NK-92 treated with Interleukin-12 subunit alpha and Interleukin-12 subunit beta, amount 100 ng/mL, for 24 hours (cell line): ENCODE measurements at regions not wholly inside any gene's neighbourhood (a gene's known extent, or its start where the extent isn't known, plus 50 kb on each side); places are given as distances from the start of the nearest gene placed in this dataset.
"Not testable (repeated sequence)": the region's sequence is repeated elsewhere in the genome, so short reads cannot be mapped to it uniquely, and the experiment has no call there.

Experiments used
- DNase-seq: peaks from one replicate; lab custom pipeline; 2025; lab: John Stamatoyannopoulos, UW

- DNase-seq: not testable (repeated sequence)
Measured at GRCh38 chr12:102666176-102666575, 185.8 kb upstream of the IGF1 start.

DNA sequence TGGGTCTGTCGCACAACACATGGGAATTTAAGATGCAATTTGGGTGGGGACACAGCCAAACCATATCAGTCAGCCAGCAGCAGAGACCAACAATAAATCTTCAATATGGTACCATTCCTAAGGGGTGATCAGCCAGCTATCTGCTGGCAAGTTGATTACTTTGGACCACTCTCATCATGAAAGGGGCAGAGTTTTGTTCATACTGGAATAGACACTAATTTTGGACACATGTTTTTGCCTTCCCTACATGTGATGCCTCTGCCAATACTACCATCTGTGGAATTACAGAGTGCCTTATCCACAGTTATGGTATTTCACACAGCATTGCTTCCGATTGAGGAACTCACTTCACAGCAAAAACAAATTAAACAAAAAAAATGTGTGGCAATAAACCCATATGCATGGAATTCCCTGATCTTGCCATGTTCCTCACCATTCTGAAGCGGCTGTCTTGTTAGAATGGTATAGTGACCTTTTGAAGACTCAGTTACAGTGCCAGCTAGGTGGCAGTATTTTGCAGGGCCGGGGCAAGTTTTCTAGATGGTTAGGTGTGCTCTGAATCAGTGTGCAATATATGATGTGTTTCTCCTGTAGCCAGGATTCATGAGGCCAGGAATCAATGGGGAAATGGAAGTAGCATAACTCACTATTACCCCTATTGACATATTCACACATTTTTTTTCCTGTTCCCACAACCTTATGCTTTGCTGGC lies 179.0 kb upstream of the IGF1 start:
- no peak for DNase-seq

DNA sequence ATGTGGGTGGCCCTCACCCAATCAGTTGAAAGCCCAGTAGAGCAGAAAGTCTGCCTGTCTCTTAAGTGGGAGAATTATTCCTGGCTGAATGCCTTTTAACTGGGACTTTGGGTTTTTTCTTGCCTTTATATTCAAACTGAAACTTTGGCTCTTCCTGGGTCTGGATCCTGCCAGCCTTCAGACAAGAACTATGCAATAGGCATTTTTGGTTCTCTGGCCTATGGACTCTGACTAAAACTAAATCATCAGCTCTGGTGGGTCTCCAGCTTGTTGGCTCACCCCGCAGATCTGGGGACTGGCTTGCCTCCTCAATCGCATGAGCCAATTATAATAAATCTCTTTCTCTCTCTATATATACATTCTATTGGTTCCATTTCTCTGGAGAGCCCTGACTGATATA lies 173.0 kb upstream of the IGF1 start:
- DNase-seq: no peak

DNA sequence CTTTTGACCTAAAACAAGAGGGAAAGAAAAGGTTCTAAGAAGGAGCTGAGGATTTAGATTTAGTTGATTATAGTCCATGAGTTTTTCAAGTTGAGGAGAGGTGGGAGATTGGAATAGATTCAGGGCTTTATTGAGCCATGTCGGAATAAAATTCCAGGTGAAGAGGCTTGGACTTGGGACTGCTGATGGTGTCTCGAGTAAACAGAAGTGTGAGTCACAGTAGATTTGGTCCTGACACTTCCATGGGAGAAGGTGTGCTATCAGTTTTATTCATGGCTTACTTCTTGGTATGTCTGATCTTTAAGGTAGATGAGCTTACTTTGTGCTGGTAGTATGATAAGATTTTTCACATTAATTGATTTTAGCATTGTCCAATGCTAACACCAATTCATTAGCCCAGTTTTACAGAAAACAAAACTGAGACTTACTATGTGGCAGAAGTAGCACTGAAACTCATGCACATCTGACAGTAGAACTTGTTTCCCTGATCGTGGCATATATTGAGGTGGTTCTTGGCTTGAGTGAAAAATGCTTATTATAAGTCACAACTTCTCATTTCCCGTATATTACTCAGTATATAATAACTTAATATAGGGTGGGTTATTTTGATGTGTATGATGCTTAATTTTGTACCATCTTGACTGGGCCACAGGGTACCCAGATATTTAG lies 172.4 kb upstream of the IGF1 start:
- DNase-seq: no peak

DNA sequence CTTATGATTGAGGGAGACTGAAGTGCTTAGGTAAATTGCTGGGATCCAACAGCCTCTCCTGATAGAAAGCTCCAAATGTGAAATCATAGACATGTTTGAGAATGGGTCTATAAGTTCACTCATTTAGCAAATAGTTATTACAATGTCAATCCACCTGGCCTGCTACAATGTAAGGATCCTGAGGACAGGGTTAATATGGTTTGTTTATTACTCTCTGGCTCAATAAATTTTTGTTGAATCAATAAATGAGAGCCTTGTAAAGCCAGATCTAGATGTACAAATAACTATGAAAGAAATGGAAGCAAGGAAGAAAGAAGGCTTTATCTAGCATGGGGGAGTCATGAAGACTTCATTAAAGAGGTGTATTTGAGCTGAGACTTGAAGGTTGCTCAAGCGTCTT lies 165.6 kb upstream of the IGF1 start:
- DNase-seq: no peak

DNA sequence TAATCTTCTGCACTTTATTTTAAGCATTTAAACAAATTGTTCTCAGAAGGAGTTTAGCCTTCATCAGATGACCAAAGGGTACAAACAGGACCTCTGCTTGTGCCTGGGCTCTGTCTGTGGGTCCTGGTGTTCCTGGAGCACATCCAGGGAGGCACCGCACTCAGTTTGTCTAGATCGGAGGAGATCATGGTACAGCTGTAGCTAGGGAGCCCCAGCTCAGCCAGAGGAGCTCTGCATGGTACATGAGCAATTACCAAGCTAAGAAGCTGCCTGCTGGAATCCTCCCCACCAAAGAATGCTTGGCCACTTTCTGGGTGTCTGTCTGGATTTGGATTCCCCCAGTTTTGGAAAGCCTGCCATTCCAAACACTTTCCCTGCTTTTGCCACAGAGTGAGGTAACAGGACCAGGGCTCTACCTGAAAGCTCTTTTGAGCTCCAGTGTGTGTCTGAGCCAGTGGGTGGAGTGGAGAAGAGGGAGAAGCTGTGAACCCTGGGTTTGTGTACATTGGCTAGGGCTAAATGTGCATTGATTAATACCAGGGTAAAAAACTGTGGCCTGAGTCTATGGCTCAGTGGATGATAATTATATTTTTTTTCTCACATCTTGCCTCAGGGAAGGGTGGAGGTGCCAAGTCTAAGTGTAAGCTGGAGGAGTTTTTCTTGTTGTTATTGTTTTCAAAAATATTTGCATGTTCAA lies 163.7 kb upstream of the IGF1 start:
- no peak for DNase-seq

- no peak for DNase-seq
Measured at GRCh38 chr12:102642199-102642598, 161.8 kb upstream of the IGF1 start.

DNA sequence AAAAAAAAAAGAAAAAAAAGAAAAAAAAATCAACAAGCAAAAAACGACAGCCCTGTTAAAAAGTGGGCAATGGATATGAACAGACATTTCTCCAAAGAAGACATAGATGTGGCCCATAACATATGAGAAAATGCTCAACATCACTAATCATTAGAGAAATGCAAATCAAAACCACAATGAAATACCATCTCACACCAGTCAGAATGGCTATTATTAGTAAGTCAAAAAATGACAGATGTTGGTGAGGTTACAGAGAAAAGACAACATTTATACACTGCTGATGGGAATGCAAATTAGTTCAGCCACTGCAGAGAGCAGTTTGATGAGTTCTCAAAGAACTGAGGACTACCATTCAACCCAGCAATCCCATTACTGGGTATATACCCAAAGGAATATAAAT lies 160.3 kb upstream of the IGF1 start:
- not testable (repeated sequence) for DNase-seq

DNA sequence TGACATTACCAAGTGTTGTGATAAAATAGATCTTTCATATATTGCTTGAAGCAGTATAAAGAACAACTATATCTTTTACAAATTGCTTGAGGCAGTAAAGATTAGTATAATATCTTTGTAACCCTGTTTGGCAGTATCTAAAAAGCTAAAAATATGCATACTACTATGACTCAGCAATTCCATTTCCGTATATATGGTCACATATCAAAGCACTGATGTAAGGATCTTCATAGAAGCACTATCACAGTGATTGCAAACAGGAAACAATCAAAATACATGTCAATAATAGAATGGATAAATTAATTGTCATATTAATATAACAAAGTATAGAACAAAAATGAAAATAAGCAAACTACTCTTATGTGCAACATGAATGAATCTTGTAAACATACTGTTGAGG lies 158.4 kb upstream of the IGF1 start:
- DNase-seq: no peak

- DNase-seq: no peak
Measured at GRCh38 chr12:102633981-102634605, 153.7 kb upstream of the IGF1 start.

DNA sequence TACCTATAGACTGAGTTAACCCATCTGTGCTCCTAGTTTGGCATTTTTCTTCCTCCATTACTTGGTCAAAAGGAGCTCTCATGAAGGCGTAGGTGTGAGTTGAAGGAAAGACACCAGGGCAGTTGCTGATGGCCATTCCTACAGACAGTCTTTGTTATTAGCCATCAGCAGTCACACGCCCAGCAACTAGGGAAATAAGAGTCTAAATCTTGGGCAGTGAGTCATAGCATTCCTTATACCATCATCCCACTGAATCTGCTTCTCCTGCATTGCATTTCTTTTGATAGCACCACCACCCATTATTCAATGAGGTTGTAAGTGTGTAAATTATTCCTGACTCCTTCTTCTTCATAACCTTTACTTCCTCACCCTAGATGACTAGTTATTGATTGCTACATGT lies 150.9 kb upstream of the IGF1 start:
- no peak for DNase-seq

DNA sequence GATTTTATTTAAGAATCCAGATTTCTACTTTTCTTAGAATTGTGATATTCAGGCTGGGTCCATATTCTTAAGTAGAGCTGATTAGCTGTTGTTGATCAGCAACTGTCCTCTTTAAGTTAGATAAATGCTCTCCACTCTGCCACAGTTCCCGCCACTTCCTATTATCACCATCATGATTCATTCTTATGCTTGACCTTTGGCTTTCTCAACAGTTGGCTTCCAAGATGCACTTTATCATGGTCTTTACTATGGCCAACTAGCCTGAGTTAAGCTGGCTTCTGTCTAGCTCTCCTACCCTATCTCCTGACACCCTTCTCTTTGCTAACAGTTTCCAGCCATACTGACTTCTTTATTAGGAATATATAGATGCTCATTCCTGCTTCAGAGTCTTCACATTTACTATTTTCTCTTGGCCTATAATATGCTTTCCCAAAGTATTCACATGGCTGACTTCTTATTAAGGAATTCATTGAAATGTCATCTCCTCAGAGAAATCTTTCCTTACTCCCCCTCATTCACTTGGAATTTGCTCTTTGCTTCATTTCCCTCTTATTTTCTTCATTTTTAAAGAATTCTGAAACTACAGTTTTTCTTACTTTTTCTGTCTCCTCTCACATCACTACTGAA lies 149.0 kb upstream of the IGF1 start:
- no peak for DNase-seq

GRCh38 chr12:102625819-102626218 lies 145.5 kb upstream of the IGF1 start:
- DNase-seq: no peak

GRCh38 chr12:102622618-102623017 lies 142.3 kb upstream of the IGF1 start:
- DNase-seq: no peak

- no peak for DNase-seq
Measured at GRCh38 chr12:102618197-102618877, 138.0 kb upstream of the IGF1 start.

GRCh38 chr12:102616692-102617091 lies 136.3 kb upstream of the IGF1 start:
- no peak for DNase-seq

GRCh38 chr12:102611995-102612394 lies 131.6 kb upstream of the IGF1 start:
- DNase-seq: no peak

GRCh38 chr12:102609996-102610395 lies 129.6 kb upstream of the IGF1 start:
- DNase-seq: no peak

DNA sequence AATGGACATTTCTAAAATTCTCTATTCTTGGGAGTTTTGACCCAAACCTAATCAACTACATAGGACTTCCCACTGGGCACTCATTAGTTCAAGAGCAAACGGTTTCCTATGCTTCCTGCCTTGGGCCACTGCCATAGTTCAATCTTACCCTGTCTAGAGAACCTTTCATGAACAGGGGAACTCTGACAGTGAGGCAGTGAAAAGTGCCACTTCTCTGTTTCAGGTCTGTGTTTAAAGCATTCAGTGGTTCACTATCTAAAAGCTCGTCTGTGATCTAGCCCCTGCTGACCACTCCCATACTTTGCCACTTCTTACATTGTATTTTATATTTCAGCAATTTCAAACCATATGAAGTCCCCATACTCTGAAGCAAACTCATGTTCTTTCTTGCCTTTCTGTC lies 122.7 kb upstream of the IGF1 start:
- DNase-seq: no peak

DNA sequence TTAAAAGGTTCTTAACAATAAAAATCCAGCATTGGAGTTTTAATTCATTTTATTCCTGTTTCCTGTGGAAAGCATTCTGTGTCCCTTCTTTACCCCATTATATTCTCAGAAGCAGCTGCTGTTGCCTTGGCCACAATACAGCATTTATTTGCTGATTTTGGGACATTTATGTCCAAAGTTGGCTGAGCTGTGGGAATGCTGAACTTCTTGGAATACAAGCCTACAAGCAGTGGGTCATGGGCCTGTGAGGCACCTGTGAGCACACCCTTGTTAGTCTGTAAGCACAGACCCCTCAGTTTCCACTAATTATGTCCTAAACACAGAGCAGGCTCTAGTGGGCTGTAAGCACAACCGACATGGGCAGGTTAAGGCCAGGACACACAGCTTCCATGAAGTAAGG lies 122.2 kb upstream of the IGF1 start:
- no peak for DNase-seq

DNA sequence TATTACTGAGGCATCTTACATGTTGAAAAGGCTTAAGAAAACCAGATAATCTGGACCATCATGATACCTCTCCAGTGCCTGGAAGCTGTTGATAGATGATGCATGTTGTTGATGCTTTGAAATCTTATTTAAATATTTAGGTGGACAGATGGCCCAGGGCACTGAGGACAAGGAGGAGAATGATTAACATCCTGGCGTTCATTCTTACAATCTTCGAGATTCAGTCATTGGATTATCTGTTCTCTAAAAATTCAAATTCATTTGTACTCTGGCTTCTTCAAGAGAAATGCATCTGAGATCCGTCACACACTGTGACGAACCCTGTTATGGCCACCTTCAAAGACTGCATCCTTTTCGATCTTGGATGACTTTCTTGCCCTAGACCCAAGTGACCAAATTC lies 121.3 kb upstream of the IGF1 start:
- DNase-seq: no peak

- no peak for DNase-seq
Measured at GRCh38 chr12:102596687-102597086, 116.3 kb upstream of the IGF1 start.
